HT1080 (cell line): ENCODE measurements at regions not wholly inside any gene's neighbourhood (a gene's known extent, or its start where the extent isn't known, plus 50 kb on each side); places are given as distances from the start of the nearest gene placed in this dataset.

Source experiments
- DNase-seq: peaks from one replicate; pipeline ENCODE4 v3.0.0-alpha.2; 2015; ENCODE audit warnings: low read depth

DNA sequence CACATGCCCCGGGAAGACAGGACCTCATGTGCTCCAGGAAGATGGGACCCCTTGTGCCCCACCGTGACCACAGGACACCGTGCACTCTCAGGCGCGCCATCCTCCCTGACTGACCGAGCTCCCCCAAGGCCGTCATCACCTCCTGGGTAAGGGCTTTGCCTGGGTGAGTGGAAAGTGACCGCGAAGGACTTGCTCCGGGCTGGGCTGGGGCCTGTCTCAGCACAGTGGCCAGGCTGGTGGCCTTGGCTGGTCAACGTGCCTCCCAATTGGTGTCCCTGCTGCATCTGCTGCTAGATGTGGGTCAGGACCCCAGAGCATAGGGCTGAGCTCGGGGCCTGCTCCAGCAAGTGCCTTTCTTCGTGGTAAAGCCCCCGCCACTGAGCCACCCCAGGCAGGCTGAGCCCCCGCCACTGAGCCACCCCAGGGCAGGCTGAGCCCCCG, 69.7 kb upstream of the CTDP1 start:
- DNase-seq, result no peak

GRCh38 chr18:79610461-79611039, 69.1 kb upstream of the CTDP1 start:
- DNase-seq, result no peak

DNA sequence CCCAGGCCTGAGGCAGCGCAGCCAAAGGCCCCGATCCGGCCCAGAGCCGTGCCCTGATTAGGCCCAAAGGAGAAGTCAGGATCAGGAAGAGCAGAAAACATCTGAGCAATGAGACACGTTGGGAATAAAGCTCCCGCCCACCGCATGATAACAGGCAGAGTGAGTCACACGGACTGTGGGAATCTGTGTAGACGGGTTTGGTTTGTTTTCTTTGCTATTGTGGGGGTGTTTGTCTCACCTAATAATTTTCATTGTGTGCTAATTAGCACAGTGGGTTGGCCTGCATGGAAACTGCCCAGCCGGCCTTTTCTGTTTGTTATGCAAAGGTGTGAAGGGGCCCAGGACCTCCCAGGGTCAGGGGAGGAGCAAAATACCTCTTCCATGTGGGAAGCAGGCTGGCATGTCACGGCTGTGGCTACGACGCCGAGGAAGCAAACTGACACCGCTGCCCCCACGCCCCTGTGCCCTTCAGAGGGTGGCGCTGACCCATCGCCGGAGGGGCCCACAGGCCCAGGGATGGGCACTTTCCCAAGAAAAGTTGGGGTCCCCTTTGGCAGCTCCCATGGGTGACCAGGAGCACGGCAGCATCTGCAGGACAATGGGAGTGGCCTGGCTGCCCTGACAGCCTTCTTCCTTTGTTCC, 68.4 kb upstream of the CTDP1 start:
- DNase-seq, result peak; percentile 74

- DNase-seq, result no peak
These were observed 67.1 kb upstream of the CTDP1 start for GRCh38 chr18:79612291-79613108.

GRCh38 chr18:79613186-79613931, 66.2 kb upstream of the CTDP1 start:
- DNase-seq, result no peak

- no peak for DNase-seq
These were observed 65.2 kb upstream of the CTDP1 start for GRCh38 chr18:79614211-79614955.

DNA sequence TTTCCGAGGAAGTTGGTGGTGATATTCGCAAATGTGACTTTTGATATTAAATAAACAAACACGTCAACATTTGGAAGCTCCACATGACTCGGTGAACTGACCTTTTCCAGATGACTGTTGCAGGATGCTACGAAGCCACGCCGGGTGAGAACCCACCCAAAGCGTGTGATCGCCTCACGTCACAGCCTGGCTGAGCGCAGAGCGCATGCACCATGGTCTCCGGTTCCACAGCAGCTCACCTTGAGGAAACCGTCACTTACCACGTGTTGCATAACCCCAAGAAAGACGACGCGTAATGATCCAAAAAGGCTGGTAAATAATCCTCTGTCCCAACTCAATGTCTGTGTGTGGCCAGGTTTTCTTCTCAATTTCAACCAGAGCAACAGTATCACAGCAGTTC, 64.5 kb upstream of the CTDP1 start:
- no peak for DNase-seq

DNA sequence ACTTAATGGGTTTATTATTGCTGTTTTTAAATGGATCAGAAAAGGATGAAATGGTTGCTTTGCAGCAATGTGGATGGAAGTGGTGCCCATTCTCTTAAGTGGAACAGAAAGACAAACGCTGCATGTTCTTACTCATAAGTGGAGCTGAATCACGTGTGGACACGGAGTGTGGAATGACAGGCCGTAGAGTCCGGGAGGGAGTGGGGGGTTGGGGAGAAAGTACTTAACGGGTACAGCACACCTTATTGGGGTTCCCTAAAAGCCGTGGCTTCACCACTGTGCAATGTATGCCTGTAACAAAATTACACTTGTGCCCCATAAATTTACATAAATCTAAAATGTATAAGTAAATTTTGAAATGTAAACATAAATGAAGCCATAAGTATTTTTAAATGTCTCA, 64.0 kb upstream of the CTDP1 start:
- no peak for DNase-seq

DNA sequence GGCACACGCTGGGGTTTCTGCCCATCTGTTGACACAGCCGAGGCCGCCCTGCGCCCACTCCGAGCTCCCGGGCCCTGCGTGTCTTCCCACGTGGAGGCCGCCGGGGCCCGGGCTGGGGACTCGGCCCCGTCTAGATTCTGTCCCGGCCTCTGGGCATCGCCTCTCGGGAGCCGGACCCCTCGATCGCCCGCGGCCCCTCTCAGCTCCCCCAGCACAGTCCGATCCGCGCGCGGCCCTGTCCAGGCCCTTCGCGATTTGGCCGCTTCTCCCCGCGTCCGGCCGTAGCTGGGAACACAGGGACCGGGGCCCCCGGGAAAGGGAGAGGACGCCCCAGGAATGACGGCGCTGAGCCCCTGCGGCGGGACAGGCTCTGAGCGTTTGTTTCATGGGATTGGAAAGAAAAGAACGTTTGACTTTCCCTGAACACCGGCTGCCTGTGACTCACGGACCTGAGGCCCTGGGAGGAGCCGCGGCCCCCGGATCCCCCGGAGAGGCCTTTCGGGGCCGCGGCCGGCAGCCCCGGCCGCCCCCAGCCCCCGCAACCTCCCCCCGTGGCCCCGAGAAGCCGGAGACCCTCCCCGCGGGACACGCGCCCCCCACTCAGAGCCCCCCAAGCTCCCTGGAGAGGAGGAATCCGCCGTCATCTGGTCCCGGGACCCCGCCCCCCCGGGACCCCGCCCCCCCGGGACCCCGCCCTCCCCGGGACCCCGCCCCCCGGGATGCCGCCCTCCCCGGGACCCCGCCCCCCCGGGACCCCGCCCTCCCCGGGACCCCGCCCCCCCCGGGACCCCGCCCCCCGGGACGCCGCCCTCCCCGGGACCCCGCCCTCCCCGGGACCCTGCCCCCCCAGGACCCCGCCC, 62.7 kb upstream of the CTDP1 start:
- DNase-seq, result no peak

GRCh38 chr18:79617511-79618500, 61.8 kb upstream of the CTDP1 start:
- DNase-seq, result no peak

DNA sequence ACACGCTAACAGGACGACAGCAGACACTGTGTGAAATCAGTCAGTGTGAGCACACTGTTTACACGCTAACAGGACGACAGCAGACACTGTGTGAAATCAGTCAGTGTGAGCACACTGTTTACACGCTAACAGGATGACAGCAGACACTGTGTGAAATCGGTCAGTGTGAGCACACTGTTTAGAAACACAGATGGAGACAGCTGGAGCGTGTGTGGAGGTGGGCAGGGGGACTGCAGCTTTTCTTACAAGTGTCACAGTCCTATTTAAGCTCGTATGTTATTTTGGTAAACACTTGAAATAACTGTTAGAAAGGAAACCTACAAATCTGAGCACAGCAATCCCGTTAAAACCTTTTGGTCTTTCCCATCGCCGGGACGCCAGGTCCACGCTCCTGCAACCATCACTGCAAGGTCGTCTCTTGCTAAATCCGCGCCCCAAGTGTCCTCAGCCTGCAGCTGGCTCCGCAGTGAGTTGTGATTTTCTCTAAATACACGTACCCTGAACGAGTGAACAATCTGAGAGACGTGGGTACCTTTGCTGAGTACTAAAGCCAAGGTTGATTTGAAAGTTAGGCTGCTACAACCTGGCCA, 58.9 kb upstream of the CTDP1 start:
- DNase-seq, result no peak

GRCh38 chr18:79621501-79621900, 58.1 kb upstream of the CTDP1 start:
- DNase-seq, result no peak

GRCh38 chr18:79622004-79622403, 57.6 kb upstream of the CTDP1 start:
- DNase-seq, result no peak

DNA sequence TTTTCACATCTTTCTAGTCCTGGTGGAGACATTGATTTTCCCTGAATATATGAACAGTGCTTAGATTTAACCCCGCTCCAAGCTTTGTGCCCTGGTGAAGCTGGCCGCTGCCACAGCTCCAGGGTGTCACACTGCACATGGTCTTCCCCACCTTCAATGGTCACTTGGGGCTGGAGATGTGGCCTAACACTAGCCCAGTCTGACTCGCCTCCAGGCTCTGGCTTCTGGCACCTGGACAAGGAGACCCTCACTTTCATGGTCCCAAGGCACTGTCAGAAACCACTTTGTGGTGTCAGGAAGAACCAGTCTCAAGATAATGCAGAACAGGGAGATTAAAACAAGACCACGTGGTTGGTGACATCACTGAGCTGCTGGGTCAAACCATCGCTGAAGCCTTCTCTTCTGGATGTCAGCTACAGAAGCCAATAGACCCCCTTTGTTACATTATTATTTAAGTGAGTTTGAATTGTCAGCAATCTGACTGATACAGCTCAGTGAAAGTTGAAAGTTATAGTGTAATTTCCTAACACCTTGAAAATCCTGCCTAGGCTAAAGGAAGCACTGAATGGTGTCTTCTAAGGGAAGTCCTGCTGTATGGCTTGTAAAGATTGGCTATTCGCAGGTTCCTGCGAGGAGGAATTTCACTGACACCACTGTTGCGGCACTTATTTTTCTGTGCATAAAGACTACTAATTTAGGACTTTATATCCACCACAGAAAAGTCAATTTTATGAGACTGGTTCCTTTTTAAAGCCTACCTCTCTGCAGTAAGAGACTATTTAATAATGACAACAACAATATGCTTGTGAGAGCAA, 55.0 kb upstream of the CTDP1 start:
- no peak for DNase-seq

DNA sequence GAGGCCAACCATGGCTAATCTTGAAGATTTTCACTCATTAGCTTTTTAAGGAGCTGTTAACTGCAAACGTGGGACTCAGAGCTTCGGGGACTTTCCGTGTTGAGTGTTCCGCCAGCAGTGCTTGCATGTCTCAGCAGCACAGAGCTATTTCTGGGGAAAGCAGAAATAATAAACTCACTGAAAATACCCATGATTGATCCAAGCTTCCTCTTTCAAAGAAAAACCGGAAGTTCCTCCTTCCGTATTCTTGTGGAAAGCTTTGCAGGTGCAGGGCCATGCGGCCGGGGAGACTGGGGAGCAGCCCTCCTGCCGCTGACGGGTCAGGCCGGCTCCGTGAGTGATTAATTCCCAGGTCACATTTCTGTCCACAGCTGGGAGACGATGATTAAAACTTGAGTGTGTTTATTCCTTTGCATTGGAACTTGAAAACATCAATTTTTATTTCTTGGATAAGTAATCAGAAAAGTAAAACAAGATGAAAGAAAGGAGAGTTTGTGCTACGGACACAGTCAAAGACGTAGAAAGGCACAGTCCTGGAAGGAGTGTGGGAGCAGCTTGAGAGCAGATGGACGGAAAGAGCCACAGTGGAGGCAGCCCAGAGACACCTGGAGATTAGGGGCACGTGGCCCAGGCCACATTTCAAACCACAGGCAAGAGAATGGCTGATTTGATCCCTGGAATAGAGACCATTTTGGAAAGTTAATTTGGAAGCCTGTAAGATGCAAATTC, 54.2 kb upstream of the CTDP1 start:
- no peak for DNase-seq

GRCh38 chr18:79625924-79626561, 53.6 kb upstream of the CTDP1 start:
- no peak for DNase-seq
